ENCODE measurements at regions not wholly inside any gene's neighbourhood (a gene's known extent, or its start where the extent isn't known, plus 50 kb on each side); places are given as distances from the start of the nearest gene placed in this dataset.

DNA sequence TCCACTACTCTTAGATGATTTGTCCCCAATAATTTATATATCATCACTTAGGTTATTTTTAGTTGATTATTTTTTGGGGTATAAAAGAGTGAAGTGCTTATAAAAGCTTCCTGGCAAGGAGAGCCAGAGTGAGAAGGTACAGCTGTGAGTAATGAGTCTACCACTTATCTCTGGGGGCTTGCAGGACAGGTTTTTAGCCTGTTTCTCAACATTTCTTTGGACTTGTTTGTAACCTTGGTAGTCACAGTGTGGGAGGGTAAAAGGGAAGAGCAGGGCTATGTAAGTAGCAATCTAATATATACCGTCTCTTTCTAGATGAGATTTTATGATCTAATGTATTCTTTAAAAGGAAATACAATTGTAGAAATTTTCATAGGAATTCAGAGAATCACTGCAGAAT is 321.3 kb upstream of the GOLIM4 start:
- TF ChIP-seq, protein P1, sequence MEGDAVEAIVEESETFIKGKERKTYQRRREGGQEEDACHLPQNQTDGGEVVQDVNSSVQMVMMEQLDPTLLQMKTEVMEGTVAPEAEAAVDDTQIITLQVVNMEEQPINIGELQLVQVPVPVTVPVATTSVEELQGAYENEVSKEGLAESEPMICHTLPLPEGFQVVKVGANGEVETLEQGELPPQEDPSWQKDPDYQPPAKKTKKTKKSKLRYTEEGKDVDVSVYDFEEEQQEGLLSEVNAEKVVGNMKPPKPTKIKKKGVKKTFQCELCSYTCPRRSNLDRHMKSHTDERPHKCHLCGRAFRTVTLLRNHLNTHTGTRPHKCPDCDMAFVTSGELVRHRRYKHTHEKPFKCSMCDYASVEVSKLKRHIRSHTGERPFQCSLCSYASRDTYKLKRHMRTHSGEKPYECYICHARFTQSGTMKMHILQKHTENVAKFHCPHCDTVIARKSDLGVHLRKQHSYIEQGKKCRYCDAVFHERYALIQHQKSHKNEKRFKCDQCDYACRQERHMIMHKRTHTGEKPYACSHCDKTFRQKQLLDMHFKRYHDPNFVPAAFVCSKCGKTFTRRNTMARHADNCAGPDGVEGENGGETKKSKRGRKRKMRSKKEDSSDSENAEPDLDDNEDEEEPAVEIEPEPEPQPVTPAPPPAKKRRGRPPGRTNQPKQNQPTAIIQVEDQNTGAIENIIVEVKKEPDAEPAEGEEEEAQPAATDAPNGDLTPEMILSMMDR (conservative IDR thresholded peaks at IDR 0.05; ENCODE audit: low read depth, low read length) = no peak
- TF ChIP-seq CEBPB (IDR thresholded peaks at IDR 0.05; ENCODE audit: low read depth, low read length) (no peak), POLR2A (IDR thresholded peaks at IDR 0.05; ENCODE audit: low read depth, low read length) (no peak), MXI1 (IDR thresholded peaks at IDR 0.05; ENCODE audit: borderline replicate concordance, low read depth, low read length) (no peak), BHLHE40 (IDR thresholded peaks at IDR 0.05; ENCODE audit: low read depth, low read length) (no peak), RAD21 (IDR thresholded peaks at IDR 0.05; ENCODE audit: low read length) (no peak)
